ENCODE measurements at regions not wholly inside any gene's neighbourhood (a gene's known extent, or its start where the extent isn't known, plus 50 kb on each side); places are given as distances from the start of the nearest gene placed in this dataset.

DNA sequence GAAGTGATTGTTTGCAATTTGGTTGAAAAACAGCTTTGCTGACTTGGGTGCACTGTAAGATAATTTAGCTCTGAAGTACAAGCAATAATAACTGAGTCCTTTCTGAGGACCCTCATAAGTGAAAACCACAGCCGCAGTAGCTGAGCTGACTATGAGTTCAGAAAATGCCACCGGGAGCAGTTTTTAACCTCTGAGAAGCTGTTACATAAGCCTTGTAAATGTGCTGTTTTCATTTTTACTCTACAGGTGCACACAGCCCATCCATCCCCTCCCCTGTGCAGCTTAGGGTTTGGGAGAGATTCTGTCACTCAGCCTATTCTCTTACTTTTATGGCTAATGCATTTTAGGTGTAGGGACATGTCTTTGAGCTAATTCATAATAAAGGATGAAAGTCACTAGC lies 255.5 kb upstream of the C11orf87 start:
- no peak for TF ChIP-seq CTCF (IDR thresholded peaks at IDR 0.05; ENCODE audit: unreplicated experiment)
- H3K4me1 Mint-ChIP-seq (ENCODE audit: unreplicated experiment) = no peaks in the 10 kb centered on the region
- H3K36me3 Mint-ChIP-seq (ENCODE audit: low read depth, unreplicated experiment) = no peaks in the 10 kb centered on the region

DNA sequence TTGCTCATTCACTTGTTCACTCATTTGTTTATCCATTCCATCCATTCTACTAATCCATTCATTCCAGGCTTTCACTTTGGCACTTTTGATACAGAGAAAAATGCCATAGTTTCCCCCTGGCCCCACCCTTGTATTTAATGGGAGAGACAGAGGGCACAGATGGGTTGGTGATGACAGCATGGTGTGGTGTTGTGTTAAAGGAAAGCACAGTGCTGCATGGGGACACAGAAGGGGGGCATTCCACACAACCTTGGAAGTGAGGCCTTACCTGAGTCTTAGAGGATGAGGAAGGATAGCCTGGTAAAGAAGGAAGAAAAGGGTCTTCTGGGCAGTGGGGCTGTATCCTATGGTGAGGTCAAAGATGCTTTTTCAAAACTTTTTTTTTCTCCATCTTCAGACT lies 248.5 kb upstream of the C11orf87 start:
- TF ChIP-seq CTCF (IDR thresholded peaks at IDR 0.05; ENCODE audit: unreplicated experiment) = no peak
- no peaks in the 10 kb centered on the region for H3K9me3 Mint-ChIP-seq (ENCODE audit: unreplicated experiment)
- no peaks in the 10 kb centered on the region for H3K27me3 Mint-ChIP-seq (ENCODE audit: unreplicated experiment)
- DNase-seq (ENCODE audit: low spot score) = no peak
- no peak overlapping the region for H3K4me3 Mint-ChIP-seq (ENCODE audit: unreplicated experiment)
- no peaks in the 10 kb centered on the region for H3K36me3 Mint-ChIP-seq (ENCODE audit: low read depth, unreplicated experiment)
- H3K4me1 Mint-ChIP-seq (ENCODE audit: unreplicated experiment) = no peaks in the 10 kb centered on the region
- no peak overlapping the region for H3K27ac Mint-ChIP-seq (ENCODE audit: unreplicated experiment)

More for the DNA sequence above, 255.5 kb upstream of the C11orf87 start:
- Mint-ChIP-seq H3K9me3 (ENCODE audit: unreplicated experiment) (no peaks in the 10 kb centered on the region), H3K4me3 (ENCODE audit: unreplicated experiment) (no peak overlapping the region), H3K27ac (ENCODE audit: unreplicated experiment) (no peak overlapping the region), H3K27me3 (ENCODE audit: unreplicated experiment) (no peaks in the 10 kb centered on the region)
- DNase-seq (ENCODE audit: low spot score) = no peak

DNA sequence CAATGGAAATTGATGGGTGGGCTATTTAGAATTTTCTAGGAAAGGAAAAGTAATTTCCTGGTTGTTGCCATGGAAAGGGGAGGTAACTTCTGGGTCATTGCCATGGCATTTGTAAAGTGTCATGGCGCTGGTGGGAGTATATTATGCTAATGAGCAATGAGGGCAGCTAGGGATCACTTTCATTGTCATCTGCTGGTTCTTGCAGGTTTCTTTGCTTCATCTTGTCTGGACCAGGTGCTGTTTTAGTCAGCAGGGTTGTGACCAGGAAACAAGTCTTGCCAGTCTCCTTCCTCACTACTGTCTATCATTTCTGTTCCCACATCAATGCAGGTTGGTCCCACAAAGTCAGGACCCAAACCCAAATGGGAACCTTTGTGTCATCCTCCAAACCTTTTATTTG lies 237.6 kb upstream of the C11orf87 start:
- H3K4me1 Mint-ChIP-seq (ENCODE audit: unreplicated experiment) = no peaks in the 10 kb centered on the region
- H3K9me3 Mint-ChIP-seq (ENCODE audit: unreplicated experiment) = no peaks in the 10 kb centered on the region
- H3K27ac Mint-ChIP-seq (ENCODE audit: unreplicated experiment) = no peak overlapping the region
- no peak overlapping the region for H3K4me3 Mint-ChIP-seq (ENCODE audit: unreplicated experiment)
- no peak for TF ChIP-seq CTCF (IDR thresholded peaks at IDR 0.05; ENCODE audit: unreplicated experiment)
- no peak for DNase-seq (ENCODE audit: low spot score)
- H3K27me3 Mint-ChIP-seq (ENCODE audit: unreplicated experiment) = no peaks in the 10 kb centered on the region
- no peaks in the 10 kb centered on the region for H3K36me3 Mint-ChIP-seq (ENCODE audit: low read depth, unreplicated experiment)

DNA sequence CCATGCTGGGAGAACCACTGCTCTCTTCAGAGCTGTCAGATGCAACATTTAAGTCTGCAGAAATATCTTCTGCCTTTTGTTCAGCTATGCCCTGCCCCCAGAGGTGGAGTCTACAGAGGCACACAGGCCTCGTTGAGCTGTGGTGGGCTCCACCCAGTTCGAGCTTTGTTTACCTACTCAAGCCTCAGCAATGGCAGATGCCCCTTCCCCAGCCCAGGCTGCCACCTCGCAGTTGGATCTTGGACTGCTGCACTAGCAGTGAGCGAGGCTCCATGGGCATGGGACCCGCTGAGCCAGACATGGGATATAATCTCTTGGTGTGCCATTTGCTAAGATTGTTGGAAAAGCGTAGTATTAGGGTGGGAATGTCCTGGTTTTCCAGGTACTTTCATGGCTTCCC lies 229.1 kb upstream of the C11orf87 start:
- Mint-ChIP-seq H3K36me3 (ENCODE audit: low read depth, unreplicated experiment) (no peaks in the 10 kb centered on the region), H3K9me3 (ENCODE audit: unreplicated experiment) (no peaks in the 10 kb centered on the region), H3K4me3 (ENCODE audit: unreplicated experiment) (no peak overlapping the region), H3K27ac (ENCODE audit: unreplicated experiment) (no peak overlapping the region), H3K4me1 (ENCODE audit: unreplicated experiment) (no peaks in the 10 kb centered on the region), H3K27me3 (ENCODE audit: unreplicated experiment) (peaks cover 4% of the 10 kb centered on the region)
- DNase-seq (ENCODE audit: low spot score) = no peak
- TF ChIP-seq CTCF (IDR thresholded peaks at IDR 0.05; ENCODE audit: unreplicated experiment) = no peak

- Mint-ChIP-seq H3K36me3 (ENCODE audit: low read depth, unreplicated experiment) (no peaks in the 10 kb centered on the region), H3K27me3 (ENCODE audit: unreplicated experiment) (peaks cover 4% of the 10 kb centered on the region), H3K4me1 (ENCODE audit: unreplicated experiment) (no peaks in the 10 kb centered on the region), H3K27ac (ENCODE audit: unreplicated experiment) (no peak overlapping the region), H3K4me3 (ENCODE audit: unreplicated experiment) (no peak overlapping the region), H3K9me3 (ENCODE audit: unreplicated experiment) (no peaks in the 10 kb centered on the region)
- TF ChIP-seq CTCF (IDR thresholded peaks at IDR 0.05; ENCODE audit: unreplicated experiment) = no peak
- no peak for DNase-seq (ENCODE audit: low spot score)
Observed at GRCh38 chr11:109193880-109194279, 228.1 kb upstream of the C11orf87 start.
